NCI-H1694 (cell line): ENCODE measurements at regions not wholly inside any gene's neighbourhood (a gene's known extent, or its start where the extent isn't known, plus 50 kb on each side); places are given as distances from the start of the nearest gene placed in this dataset.

Experiments used
- DNase-seq: peaks from one replicate; lab custom pipeline; 2025; lab: John Stamatoyannopoulos, UW

DNA sequence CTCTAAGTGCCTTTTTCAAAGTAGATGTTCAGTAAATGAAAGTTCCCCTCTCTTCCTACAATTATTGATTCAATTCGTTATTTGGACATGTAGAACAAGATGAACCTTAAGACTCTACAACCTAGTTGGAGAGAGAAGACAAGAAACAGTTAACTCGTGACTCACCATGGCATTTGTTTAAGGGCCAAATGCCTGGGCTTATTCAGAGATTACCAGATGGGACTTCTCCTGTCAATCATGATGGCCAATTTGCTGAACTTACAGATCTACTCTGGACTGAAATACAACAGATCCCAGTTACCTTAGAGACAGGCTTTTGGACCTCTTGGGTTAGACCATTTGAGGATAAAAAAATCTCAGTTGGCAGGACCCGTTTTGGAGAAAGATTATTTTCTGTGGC, 93.5 kb downstream of the C1orf94 start:
- no peak for DNase-seq

DNA sequence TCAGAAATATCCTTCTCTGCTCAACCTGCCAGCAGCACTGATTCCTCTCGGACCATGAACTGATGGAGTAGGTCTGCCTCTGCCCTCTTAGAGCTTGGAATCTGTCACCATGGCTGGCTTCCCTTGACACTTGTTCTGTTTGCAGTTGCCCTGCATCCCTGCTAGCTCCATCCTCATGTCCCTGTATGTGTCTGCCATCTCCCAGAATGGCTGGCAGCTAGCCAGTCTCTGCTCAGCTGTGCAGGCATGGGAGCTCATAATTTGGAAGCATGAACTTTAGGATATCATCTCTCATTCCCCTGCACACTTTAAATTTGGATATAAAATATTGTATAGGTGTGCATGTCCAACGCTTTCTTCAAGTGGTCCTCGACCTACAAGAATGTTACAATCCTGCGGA, 95.4 kb downstream of the C1orf94 start:
- no peak for DNase-seq

DNA sequence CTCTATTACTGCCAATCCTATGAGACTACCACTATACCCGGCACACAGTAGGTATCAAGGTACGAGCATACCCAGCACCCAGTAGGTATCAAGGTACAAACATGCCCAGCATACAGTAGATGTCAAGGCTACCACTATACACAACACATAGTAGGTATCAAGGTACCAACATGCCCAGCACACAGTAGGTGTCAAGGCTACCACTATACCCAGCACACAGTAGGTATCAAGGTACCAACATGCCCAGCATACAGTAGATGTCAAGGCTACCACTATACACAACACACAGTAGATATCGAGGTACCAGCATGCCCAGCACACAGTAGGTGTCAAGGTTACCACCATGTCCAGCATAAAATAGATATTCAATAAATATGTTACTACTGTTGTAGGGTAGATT, 98.4 kb downstream of the C1orf94 start:
- no peak for DNase-seq

DNA sequence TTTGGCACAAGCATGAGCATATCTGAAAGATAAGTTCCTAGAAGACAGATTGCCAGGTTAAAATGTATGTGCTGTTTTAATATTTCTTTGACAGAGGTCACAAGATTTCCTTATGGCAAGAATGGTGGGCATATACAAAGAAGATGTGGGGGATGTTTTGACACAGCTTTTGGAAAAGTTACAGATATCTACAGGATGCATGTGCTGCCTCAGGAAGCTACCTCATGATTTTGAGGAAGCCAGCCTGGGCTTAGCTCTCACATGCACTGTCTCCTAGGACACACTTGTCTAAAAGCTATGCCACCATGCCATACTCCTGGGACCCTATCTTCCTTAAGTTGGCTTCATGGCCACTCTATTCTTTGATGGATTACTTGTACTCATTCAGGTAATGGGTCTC, 99.9 kb downstream of the C1orf94 start:
- no peak for DNase-seq

DNA sequence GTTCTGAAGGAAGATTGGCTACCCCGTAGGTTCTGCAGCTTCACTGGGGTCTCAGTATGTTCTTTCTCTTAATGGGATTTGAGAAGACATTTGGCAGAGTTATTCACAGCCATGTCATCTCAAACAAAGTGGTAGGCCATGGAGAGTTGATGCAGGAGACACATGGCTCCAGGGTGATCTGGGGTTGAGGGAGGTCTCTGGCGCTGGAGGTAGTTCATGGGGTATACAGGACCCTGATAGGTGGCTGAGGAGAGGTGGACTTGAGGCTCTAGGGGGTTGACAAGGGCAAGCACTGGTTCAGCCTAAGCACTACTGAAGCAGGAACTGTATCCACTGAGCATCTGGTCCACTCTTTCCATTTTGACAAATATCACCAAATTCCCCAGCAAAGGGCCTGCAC, 100.4 kb downstream of the C1orf94 start:
- DNase-seq: no peak

DNA sequence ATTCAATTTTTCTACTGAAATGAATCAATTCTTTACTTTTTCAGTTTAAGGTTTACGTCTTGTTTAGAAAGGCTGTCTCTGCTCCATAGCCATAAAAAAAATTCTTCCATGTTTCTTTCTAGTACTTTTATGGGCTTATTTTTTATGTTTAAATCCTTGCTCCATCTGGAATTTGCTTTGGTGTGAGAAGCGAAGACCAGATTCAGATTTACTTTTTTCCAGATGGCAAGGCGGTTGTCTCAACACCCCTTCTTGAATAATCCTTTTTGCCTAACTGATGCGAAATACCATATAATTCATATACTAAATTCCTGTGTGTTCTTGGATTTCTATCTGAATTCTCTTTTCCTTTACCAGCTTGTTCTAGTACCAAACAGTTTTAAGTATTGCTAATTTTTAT, 101.5 kb downstream of the C1orf94 start:
- no peak for DNase-seq

DNA sequence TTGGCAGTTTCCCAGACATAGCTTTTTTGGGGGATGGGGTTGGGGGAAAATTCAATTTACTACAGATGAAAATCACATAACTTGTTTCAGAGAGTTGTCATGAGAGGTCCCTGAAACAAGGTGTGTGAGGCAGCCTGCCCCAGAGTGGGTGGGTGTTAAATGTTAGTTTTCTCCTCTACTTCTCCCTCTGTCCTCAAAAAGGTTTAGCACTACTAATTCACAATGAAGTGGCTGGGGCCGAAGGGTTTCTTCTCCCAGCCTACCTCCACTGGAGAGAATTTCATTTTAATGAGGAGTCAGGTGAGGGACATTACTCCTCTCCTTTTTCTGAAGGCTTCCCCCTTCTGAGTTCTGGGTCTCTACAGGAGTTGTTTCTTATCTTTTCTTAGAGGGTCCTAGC, 103.3 kb downstream of the C1orf94 start:
- DNase-seq: no peak

DNA sequence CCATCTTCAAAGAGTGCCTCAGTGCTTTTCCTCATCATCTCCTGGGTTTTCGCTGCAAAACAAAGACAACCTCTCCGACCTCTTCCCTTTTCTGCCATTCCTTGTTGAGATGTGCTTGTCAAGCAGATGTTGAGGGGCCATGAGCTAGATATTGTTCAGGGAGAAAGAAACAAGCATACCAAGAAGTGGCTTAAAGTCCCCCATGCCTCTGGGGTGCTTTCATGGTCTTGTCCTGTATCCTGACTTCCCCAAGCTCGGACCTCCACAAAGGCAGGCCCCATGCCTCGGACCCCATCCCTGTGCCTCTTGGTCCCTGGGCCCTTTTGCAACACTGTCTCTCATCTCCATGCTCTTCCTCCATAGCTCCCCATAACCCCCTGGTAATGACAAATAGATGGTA, 103.8 kb downstream of the C1orf94 start:
- no peak for DNase-seq

DNA sequence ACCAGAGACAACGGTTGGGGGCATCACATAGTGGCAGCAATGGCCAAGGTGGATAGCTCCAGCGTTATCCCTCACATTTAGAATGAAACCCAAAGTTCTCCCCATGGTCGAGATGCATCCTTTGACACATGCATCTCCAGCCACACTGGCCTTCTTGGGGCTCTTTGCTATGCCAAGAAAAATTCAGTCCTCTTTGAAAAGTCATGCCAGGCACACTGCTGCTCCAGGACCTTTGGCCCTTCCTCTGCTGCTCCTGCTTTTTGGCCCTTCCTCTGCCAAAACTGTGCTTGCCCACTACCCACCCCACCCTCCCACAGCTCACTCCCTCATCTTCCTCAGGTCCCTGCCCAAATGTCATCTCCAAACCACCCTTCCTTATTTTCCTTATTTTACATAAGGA, 106.4 kb downstream of the C1orf94 start:
- no peak for DNase-seq

DNA sequence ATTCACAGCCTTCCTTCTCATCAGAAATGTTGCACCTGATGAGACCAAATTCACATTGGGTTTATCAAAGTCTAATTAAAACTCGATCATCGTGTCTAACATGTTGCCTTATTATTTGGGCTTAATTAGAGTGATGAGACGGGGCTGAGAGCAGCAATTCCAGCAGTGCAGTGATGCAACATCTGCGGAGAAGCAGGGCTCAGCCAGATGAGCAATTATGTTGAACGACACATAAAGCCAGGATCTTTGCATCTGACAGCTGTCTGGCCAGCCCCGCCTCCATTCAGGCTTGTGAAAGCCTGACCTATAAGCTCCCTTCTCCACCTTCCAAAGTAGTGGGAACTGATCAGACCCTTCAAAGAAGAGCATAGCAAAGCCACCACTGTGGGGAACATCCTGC, 109.8 kb downstream of the C1orf94 start:
- DNase-seq: no peak

DNA sequence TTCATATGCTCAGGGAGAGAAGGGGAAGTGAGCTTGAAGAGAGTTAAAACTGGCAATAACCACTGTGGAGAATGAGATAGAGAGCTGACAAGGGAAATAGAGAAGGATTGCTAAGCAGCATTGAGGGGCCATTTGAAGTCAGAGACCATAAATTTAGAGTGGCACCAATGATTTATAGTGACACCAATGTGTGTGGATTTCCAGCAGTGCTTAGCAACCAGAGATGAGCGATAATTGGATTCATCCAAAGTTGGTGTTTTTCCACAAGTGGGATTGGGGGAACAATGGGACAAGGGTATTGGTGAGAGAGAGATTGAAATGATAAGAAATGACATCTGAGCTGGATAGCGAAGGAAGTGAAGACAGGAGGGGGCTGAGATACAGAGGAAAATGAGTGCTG, 114.1 kb downstream of the C1orf94 start:
- no peak for DNase-seq

DNA sequence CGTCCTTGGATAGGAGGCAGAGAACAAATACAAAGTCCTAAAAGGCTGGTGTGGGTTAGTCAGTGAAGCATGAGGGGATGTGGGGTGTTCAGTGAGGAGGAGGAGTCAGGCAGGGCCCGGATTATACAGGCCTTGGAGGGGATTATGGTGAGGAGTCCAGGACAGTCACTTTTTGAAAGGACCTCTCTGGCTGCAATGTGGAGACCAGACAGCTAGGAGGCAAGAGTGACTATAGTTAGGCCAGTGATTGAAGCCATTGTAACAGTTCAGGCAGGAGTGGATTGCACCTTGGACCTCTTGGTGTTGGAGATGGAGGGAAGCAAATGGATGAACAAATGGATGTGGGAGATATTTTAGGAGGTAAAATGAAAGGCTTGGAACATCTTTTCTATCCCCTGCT, 115.8 kb downstream of the C1orf94 start:
- DNase-seq: no peak

DNA sequence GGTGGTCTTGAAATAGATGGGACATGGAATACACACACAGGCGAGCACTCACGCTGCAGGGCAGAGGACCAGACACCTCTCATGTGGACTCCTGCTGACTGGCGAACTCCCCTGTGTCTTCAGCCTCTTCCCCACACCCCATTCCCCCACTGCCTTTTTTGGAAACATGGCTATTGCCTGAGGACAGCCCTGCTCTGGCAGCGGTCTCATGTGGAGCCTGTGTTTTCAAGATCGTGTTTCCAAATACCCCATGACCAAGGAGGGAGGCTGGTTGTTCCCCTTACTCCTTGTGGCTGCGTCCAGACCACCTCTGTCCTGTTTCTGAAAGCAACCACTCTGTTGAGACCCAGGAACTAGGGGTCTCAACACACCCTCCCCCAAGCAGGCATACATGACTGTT, 119.4 kb downstream of the C1orf94 start:
- DNase-seq: no peak

DNA sequence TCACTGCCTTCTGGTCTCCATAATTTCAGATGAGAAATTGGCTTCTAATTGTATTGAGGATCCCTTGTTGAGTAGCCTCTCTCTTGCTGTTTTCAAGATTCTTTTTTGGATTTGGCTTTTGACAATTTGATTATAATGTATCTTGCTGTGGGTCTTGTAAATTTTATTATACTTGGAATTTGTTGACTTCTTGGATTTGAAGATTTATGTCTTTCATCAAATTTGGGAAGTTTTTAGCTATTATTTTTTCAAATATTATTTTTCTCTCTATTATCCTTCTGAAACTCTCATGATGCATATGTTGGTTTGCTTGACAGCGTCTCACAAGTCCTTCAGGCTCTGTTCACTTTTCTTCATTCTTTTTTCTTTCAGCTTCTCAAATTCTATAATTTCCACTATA, 126.1 kb downstream of the C1orf94 start:
- DNase-seq: no peak

DNA sequence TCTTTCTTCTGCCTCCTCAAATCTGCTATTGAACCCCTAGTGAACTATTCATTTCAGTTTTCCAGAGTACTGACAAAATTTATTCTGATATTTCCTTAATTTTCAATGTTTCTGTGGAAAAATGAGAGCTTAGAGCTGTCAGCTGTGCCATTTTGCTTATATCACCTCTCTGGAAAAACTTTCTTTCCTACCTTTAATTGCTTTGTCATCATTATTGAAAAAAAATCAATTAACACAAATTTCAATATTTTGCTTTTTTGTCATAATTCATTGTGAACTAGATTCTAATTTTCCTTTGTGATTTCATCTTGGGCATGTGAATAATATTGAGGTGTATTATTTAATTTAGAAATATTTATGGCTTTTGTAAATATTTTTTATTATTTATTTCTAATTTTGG, 126.5 kb downstream of the C1orf94 start:
- no peak for DNase-seq

DNA sequence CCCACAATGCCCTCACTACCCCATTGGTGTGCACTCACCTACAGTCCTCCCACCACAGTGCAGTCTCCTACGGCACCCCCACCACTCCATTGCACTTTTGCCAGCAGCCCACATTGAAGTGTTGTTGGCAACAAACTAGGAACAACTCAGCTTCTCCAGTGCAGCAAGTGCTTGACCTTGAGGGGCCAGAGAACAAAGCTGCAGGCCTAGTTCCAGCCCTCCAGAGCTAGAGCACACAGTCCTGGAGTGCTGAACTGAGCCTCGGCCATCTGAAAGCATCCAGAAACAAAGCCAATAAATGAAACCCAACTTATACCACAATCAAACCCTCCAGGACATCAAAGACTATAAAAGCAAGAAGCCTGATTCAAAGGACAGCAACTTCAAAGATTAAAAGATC, 129.9 kb downstream of the C1orf94 start:
- no peak for DNase-seq

DNA sequence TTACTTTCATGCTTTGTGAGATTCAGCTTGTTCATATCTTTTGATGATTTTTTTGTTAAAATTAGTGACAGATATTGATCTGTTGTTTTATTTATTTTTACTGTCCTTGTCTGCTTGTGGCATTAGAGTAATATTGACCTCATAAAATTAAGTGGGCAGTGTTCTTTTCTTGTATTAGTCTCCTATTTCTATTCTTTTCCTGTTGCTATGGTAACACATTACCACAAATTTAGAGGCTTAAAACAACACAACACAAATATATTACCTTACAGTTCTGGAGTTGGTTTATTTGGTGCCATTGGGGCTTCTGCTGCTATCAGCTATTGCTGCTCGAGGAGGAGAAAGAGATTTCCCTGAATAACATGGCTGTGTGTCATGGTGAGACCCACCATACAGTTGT, 135.7 kb downstream of the C1orf94 start:
- DNase-seq: no peak

DNA sequence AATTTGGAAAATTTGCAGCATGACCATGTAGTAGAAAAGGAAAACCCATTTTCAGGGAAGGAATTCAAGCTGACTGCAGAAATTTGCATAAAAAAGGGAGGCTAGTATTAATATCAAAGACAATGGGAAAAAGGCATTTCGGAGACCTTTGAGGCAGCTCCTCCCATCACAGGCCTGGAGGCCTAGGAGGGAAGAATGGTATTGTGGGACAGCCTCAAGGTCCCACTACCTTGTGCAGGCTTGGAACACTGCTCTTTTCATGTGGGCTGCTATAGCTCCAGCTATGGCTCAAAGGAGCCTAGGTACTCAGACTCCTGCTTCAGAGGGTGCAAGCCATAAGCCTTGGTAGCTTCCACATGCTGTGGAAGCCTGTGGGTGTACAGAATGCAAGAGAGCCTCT, 139.3 kb downstream of the C1orf94 start:
- no peak for DNase-seq

DNA sequence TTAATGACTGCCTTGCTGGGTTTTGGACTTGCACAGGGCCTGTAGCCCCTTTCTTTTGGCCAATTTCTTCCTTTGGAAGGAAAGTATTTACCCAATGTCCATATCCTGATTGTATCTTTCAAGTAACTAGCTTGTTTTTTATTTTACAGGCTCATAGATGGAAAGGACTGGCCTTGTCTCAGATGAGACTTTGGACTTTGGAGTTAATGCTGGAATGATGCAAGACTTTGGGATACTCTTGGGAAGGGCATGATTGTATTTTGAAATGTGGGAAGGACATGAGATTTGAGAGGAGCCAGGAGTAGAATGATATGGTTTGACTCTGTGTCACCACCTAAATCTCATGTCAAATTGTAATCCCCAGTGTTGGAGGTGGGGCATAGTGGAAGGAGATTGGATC, 140.1 kb downstream of the C1orf94 start:
- DNase-seq: no peak

DNA sequence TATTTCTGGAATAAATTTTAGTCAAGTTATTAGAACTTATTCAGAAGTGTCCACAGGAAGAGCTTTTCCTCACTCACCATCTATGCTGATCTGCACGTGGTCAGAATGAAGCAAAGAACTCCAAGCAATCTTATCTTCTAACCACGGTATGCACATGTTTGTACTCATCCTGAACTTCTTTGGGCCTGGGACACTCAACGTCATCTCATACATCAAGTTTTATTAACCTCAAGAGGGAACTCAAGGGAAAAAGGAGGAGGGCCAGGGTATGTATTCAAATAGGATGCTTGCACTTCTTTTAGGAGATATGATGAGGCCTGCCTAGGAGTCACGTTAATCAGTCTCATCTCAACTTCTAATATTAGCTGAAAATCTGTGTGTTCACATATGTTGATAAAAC, 142.5 kb downstream of the C1orf94 start:
- no peak for DNase-seq

DNA sequence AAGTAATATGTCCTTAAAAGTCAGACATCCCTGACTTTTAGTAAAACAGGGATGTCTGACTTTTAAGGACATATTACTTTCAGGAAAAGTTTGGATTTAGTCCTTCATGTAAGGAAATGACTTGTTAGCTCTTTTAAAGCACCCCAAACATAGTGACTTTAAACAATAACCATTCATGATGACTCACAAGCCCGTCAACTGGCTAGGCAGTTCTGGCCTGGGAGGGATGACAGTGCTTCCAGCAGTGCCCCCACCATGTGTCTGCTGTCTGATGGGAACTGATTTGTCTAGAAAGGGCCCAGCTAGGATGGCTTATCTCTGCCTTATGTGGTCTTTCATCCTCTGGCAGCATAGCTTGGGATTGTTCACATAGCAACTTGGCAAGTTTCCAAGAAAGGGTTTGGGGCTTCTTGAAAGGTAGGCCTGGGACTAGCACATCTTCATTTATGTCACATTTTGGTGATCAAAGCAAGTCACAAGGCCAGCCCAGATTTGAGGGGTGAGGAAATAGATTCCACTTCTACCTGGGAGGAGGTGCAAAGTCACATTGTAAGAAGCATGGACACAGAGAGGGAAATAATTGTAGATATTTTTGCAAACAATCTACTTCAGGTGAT, 143.5 kb downstream of the C1orf94 start:
- DNase-seq: no peak

DNA sequence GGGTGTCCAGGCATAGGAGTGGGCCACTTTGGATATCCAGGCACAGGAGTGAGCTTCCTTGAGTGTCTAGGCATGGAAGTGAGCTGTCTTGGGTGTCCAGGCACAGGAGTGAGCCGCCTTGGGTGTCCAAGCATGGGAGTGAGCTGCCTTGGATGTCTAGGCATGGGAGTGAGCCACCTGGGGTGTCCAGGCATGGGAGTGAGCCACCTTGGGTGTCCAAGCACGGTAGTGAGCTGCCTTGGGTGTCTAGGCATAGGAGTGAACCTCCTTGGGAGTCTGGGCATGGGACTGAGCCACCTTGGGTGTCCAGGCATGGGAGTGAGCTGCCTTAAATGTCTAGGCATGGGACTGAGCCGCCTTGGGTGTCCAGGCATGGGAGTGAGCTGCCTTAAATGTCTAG, 146.3 kb downstream of the C1orf94 start:
- no peak for DNase-seq

DNA sequence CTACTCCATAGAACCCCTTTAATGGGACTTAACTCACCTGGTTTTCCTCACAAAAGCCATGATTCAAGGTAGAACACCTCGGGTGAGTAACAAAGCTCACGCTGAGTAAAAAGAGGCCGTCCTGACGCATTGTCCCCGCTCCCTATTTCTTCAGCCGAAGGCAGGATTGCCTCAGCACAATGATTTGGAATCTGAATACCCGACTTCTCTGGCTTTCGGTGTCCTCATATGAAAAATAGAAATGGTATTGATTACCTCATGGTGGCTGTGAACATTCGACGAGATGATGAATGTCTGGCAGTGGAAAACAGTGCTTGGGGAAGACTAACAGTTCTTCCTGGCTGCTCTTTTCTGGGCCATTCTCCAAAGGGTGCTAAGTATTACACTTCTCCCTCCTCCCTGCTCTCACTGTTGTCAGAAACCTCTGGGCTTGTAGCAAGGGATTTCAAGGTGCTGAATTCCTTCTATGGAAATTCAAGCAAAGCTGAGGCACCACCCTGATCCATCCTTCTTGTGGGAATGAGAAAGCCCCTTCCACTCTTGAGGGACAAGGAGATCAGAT, 148.3 kb downstream of the C1orf94 start:
- DNase-seq: no peak

DNA sequence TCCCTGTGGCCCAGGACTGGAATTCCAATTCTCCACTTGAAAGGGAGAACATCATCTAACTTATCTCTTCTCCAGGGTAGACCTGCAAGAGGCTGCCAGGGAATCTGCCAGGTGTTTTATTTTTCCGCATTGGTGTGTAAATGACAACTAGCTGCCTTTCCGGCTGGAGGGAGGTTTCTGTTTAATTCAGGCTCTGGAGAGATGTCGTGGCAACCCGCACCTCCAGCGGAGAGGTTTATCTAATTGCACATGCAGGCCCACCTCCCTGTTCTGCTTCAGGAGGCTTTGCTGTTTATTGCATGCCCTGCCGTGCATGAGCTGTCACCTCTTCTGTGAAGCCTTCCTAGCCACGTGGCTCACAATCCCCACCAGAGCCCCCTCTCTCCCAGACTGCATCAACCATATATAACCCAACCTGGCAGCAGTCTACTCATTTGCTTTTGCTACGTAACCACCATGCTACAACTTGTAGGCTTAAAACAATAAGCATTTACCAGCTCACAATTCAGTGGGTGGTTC, 151.6 kb downstream of the C1orf94 start:
- no peak for DNase-seq
